Stimulated activated CD4-positive, alpha-beta T cell treated with anti-CD3 and anti-CD28 coated beads, Interleukin-4, amount 100 ng/mL, for 24 hours (primary cell): ENCODE measurements at regions not wholly inside any gene's neighbourhood (a gene's known extent, or its start where the extent isn't known, plus 50 kb on each side); places are given as distances from the start of the nearest gene placed in this dataset.
"Not testable (repeated sequence)": the region's sequence is repeated elsewhere in the genome, so short reads cannot be mapped to it uniquely, and the experiment has no call there.

Experiments
- DNase-seq: peaks from one replicate; pipeline ENCODE4 v3.0.0-alpha.2; 2020

DNA sequence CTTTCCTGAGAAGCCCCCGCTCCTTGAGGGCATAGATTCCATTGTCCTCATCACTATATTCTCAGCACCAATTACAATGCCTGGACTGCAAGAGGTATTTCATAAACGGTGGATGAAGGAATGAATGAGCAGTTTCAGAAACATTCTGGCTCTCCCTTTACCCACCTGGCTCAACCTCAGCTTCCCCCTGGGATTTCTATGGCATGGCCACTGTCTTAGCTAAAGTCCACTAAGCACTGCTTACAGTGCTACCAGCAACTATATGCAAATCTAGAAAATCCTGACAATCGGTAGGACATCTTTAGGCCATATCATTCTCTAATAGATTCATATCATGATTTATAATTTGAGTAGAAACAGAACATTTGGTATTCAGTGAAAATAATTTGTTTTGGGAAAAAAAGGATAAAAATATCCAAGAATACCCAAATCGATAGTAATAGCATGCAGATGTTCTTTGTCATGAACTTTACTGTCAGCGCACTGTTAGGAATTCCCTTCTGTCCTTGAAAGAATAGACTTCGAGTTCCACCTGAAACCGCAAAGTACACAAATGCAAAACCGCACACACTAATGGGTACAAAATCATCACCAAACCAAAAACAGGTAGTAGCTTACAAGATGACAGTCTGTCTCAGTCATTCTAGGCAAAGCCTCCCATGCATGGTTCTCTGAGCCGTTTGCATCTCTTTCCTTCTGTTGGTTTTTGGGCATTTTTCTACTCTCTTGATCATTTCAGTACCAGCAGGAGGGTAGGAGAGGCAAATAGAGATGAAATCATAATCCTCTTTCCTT, 303.6 kb upstream of the ID2 start:
- DNase-seq = peak; percentile 20

DNA sequence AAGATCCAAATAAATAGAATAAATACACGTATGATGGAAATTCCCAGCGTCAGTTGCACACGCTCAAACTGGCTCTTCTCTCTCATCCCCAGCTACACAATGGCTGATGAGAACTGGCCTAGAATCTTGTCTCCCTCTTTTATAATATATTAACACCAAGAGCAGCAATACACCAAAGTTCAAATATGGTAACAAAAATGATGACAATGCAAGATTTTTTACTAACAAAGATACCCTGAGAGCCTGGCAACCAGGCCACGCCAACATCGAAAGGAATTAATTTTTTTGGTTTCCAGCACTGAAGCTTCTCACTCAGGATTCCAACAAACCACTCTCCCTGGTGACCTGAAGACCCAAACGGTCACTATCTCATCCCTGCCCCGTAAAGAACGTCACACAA, 302.7 kb upstream of the ID2 start:
- no peak for DNase-seq

DNA sequence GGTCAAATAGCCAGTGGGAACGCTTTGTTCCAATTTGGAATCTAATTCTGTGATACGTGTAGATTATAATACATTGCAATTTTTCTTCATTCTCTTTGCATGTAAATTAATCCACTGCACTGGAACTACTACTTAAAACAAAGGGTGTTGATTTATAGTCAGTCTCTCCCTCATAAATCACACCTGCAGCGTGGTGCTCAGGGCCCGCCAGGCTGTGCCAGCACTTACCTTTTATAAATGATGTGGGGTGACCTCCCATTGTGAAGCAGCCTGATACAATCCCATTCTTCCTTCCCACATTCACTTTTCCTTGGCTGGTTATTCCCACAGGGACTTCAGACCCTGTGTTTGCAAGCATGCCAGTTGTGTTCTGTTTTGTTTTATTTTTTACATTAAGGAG, 302.3 kb upstream of the ID2 start:
- no peak for DNase-seq

DNA sequence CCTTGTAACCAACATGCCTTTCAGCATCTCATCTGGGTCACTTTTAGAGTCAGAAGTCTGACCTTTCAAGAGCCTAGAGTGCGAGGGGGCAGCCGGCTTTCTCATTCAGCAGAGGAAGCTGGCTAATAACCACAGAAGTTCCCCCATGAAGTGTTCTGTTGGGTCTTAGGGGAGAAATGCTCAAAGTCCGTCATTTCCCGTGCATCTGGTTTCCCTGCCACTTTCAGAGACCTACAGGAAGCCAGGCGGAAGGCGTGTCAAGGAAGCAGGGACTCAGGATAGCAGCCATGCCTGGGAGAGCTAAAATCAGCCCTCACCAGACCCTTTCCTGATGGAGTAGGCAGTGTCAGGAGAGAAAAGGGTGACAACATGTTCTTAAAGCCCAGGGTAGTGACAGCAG, 301.8 kb upstream of the ID2 start:
- DNase-seq = no peak

DNA sequence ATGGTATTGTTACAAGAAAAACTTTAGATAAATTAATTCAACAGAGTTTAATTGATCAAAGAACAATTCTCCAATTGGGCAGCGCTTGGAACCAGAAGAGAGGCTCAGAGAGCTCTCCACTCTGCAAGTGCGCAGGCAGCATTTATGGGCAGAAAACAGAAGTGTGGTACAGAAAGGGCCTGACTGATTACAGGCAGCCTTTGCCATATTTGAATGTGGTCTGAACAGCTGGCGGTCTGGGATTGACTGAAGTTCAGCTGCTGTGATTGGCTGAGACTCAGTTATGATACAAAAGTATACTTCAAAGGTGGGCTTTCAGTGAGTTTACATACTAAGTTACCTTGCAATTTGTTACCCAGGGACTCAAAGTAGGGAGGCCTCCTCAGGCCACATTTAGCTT, 301.3 kb upstream of the ID2 start:
- no peak for DNase-seq

DNA sequence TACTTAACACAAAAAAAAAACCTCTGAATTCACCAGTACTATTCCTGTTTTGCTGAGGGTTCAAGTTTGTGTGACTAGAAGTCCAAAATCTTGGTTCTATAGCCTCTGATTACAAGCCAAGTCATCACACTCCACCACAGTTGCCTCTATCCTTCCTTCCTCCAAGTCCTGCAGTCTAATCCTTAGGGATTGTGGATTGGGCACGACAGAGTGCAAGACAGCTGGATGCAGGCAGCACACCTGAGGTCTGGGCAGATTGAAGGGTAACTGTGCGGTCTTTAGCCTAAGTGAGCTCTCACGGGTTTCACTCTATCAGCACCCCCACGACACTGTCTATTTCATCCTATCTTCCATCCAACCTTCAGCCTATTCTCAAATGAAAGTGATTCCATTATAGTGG, 299.4 kb upstream of the ID2 start:
- no peak for DNase-seq

DNA sequence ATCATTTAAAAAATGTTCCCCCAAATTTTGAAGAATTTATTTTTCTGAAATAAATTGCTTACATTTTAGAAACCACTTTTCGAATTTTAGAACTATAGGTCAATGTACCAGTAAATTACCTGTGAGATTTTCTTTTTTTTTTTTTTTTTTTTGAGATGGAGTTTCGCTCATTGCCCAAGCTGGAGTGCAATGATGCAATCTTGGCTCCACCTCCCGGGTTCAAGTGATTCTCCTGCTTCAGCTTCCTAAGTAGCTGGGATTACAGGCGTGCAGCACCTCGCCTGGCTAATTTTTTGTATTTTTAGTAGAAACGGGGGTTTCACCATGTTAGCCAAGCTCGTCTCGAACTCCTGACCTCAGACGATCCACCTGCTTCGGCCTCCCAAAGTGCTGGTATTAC, 295.1 kb upstream of the ID2 start:
- not testable (repeated sequence) for DNase-seq

DNA sequence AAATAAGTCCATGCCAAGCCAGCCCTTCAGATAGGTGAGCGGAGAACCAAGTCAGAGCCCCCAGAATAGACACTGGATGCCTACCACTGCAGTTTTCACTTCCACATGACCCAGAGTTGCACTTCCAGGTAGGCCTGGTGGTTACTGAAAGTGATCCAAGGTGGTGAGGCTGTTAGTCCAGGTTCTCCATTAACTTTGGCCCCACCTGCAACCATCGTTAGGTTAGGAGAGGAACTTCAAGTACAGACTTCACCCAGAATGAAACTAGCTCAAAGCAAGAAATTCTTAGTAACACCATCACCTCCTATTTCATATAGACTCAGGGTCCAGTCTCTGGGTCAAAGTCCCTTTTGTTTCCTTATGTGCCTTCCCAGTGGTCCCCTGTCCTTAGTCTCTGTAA, 293.1 kb upstream of the ID2 start:
- DNase-seq = no peak

DNA sequence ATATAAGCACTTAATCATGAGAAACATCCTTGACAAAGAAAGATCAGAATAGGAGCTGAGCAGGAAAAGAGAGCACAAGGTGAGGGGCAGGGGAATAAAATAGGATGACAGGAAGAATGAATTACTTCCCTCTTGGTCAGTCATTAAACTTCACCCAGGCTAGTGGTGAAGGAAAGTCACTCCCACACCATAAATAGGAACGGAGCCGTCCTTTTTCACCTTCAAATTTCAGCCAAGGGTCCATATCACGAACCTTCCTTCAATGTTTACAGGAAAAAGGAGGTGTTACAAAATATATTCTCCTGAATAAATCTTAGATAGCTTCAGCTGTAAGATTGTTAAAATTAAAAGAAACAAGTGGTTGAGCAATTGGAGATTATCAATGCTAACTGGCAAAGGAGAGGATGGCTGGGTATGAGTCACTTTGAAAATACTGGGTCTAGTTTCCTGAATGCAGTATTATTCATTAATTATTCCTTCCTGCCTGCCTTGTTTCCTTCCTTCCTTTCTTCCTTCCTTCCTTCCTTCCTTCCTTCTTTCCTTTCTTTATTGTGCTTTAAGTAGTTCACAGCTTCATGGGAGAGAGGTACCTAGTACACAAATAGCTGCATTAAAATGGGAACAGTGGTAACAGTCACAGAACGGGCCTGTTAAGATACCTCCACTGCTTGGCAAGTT, 292.3 kb upstream of the ID2 start:
- no peak for DNase-seq

DNA sequence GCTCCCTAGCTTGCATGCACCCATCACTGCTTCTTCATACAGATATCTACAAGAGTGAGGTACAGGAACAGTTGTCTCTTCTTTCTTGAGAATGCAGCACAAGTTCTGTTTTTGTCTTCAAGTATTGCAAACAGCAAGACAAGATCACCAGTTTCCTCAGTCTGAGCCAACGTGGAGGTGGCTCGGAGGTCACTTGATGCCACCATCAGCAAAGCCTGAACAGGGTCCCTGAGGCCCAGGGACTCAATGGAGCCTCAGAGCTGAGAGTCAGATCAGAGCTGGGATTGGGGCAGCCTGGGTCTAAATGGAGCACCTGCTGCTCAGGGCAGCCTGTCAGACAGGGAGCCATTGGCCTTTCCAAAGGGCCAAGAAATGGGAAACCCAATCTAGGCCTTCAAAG, 290.7 kb upstream of the ID2 start:
- DNase-seq = no peak

DNA sequence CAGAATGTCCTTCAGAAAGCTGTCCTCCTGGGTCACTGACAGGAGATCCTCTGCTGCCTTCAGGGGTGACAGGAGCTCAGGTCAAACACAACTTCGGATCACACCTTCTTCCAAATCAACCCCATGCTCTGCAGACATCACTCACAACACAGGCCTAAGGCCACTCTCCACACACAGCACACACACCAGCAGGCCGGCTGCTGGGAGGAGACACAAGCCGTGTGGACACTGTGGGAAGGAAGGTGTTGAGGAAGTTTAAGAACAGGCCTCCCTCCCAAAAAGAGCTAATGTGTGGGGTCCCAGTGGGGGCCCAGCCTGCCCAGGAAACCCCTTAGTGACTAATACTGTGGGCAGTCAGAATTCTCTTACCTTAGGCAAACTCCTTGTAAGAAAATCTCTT, 290.3 kb upstream of the ID2 start:
- no peak for DNase-seq

DNA sequence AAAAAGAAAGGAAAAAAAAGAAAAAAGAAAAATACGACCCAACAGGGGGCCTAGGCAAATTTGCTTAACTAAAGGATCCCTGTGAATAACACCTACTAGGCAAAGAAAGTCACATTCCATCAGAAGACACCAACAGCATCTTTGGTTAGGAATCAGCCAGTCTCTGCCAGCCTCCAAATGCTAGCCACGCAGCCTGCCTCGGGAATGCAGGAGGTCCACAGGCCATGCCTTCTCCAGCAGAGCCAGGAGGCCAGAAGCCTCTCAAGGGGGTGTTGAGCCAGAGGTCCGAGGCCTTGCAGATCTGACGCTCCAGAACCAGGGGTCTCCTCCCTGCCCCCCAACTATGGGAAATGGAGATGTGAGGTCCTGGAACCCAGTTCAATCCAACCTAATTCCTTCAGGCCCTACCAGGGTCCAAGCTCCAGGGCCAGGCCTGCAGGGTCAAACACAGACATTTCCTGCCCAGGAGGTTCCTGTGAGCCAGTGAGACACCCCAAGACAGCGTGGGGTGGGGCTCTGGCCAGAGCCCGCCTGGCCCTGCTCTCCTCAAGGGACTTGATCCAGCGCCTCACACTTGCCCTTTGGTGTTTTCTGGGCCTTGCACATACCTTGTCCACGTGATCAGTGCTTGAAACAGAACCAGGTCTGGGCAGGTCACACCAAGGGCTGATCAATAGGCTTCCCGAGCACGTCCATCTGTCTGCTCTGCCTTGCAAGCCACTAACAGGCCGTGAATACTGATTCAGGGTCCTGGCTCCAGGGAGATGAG, 289.6 kb upstream of the ID2 start:
- DNase-seq = no peak

DNA sequence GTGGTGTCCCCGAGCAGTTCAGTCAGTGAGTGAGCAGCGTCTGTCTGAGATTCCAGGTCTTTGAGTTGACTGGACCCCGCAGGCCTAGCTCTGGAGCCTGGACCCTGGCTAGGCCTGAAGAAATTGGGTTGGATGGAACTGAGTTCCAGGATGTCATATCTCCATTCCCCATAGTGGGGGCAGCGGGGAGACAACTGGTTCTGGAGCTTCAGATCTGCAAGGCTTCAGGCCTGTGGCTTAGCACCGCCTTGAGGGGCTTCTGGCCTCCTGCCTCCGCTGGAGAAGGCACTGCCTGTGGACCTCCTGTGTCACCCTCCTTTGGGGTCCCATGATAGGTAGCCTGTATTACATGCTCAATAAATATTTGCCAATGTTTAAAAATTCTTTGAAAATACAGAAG, 288.4 kb upstream of the ID2 start:
- no peak for DNase-seq

DNA sequence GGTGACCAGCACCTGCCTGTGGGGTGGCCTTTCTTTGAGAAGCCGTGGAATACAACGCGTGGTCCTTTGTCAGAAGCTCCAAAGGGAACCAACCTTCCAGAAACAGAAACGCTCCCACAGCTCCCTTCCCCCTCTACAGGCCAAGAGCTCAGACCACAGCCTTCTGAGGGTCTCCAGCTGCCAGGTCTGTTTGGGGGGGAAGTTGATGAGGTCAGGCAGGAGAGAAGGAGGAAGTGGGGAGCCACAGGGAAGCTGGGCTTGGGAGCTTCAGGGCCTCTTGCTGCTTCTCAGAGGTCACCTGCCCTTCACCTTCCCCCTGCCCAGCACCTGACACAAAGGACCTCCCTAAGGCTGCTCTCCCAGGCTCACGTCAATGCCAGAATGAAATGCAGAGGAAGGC, 287.7 kb upstream of the ID2 start:
- no peak for DNase-seq

DNA sequence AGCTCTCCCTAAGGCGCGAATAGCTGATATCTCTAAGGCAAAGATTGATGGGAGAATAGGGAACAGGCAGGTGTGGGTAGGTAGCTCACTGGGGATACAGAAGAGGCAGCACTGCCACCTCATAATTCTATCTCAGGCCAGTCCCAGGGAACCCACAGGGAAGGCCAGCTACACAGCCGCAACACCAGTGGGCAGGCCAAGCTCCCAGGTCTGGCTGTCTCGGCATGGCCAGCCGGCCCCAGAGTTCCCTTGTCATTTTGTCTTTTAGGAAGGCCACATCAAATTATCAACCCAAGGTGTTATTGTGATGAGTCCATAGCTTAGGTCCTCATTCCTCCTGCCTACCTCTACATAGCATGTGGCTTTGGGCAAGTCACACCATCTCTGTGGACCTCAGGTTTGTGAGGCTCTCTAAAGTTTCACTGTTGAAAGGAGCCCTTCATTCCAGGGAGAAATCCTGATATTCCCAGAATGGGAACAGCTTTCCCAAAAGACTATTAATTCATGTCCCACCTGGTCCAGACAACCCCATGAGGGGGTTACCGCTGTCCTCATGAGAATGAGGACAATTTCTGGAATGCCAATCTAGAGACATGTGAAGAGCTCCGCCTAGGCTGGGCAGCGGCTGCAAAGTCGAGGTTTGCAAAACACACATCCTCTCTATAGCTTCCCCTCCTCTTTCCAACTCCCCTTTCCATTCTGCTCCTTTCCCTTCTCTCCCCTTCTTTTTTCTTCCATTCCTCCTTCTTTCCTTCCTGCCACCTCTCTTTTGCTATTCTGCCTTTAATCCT, 287.1 kb upstream of the ID2 start:
- DNase-seq = no peak

DNA sequence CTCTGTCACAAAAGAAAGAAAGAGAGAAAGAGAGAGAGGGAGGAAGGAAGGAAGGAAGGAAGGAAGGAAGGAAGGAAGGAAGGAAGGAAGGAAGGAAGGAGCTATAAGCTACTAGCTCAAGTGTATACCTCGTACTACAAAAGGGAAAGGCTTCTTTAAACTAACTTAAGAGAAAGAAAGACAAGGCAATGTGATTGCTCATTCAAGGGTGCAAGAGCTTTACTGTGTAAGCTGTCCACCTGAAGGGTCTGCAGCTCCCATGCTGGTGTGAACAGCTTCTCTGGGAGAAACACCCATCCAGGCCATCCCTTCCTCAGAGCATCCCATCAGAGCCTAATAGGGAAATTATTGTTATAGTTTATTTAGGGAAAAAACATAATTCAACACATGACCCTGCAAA, 286.1 kb upstream of the ID2 start:
- DNase-seq = no peak

DNA sequence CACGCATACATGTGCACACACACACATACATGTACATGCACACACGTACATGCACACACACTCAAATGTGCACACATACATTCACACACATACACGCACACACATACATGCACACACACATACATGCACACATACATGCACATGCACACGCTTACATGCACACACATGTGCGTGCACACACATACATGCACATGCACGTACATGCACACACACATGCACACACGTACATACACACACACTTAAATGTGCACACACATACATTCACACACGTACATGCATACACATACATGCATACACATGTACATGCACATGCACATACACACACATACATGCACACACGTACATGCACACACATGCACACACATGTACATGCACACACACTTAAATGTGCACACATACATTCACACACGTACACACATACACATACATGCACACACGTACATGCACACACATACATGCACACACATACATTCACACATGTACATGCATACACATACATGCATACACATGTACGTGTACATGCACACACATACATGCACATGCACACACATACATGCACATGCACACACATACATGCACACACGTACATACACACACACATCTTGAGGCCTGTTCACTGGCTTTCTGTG, 283.7 kb upstream of the ID2 start:
- DNase-seq = no peak

DNA sequence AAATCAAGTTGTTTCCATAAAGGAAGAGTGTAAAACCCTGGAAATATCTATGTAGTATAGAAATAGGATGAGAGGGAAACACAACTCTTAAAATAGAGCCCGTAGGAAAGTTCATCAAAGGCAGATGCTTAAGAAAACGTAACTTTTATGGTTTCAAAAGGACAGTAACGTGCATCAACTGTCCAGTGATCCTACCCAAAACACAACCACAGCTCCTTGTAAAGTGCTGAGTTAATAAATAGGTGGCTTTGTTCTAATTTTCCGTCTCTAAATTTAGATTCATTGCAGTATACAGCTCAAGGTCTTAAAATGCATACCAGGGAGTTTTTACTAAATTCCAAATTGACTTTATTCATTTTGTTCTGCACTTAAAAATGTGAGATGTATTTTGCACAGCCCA, 282.1 kb upstream of the ID2 start:
- DNase-seq = no peak

DNA sequence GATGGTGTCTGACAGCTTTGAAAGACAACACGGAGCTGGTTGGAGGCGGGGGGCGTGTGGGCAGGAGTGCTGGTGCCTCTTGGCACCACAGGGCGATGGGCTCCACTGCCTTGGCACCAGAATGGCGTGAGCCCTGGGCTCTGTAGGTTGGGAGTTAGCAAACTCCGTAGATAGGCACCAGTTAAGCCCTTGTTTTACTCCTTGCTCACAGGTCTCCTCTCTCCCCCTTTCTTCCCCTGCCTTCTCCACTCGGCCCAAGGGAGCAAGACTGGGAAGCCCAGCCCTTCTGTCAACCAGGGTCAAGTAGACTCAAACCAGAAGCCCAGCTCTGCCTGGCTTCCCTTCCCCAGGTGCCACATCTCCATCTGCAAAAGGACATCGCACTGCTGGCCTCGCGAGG, 281.7 kb upstream of the ID2 start:
- DNase-seq = no peak

DNA sequence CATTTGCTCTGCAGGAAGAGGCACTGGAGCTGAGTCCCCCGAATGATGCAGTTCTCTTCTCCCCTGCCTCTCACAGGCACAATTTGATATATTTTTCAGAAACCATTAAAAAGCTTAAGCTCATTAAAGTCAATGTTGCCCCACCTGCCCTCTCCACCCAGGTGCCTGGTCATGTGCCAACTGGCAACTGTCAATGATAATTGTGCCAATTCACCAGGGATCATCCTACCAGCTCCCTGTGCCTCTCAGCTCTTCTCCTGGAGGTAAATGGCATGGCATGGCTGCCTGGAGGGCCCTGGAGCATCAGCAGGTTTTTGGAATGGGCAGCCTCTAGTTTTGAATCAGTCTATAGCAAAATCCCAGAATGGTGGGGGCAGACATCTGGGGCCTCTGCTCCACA, 279.6 kb upstream of the ID2 start:
- no peak for DNase-seq

DNA sequence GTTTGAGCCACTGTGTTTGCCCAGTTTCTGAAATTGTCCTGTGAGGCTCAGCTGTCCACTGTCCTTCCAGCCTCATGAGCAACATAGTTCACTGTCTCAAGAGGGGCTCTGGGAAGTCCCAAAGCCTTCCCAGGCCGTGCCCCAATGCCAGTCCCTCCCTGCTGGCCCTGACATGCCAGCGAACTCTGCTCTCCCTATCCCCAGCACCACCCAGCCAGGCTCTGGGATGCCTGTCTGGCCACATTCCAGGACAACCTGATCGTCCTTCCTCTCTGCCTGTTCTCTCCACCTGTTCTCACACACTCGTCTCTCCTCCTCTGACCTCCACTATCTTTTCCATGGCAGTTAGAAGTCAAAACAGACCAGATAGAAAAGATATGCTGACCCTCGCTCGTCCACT, 278.0 kb upstream of the ID2 start:
- DNase-seq = no peak

DNA sequence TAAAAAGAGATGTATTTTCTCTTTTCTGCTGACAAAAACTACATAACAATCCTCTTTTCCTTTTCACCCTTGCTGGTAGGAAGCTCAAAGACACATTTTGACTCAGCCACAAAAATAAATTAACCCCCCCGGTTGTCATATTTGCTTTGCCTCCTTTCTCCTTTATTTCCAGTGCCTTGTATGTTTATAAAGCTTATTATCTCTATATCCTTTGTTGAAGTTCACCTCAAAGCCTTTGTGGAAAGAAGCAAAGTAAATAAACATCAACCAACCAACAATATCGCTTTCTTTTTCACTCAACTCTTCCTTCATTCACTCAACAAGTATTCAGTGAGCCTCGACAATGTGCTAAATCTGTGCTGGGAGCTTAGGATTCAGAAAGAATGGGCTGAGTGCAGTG, 276.5 kb upstream of the ID2 start:
- DNase-seq = no peak

DNA sequence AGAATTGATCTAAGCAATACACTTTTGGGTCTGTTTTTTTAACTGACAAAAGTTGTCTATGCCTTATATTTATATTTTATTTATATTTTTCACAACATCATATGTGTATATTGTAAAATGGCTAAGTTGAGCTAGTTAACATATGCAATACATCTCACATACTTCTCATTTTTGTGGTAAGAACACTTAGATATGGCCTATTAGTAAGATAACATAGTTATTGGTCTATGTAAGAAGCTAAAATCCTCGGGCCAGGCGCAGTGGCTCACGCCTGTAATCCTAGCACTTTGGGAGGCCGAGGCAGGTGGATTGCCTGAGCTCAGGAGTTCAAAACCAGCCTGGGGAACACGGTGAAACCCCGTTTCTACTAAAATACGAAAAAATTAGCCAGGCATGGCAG, 275.6 kb upstream of the ID2 start:
- DNase-seq = no peak
